ENCODE measurements at regions not wholly inside any gene's neighbourhood (a gene's known extent, or its start where the extent isn't known, plus 50 kb on each side); places are given as distances from the start of the nearest gene placed in this dataset.

DNA sequence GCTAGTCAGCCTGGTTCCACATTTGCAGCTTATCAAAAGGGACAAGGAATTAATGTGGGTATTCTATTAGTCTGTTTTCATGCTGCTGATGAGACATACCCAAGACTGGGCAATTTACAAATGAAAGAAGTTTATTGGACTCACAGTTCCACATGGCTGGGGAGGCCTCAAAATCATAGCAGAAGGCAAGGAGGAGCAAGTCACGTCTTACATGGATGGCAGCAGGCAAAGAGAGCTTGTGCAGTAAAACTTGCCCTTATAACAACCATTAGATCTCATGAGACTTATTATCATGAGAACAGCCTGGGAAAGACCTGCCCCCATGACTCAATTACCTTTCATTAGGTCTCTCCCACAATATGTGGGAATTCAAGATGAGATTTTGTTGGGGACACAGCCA lies 689.1 kb upstream of the MARCKS start:
- TF ChIP-seq REST (IDR thresholded peaks at IDR 0.05; ENCODE audit: insufficient read depth in 1 of 2, low read depth in 2 of 2, low read length in 2 of 2) (no peak), SIN3A (IDR thresholded peaks at IDR 0.05; ENCODE audit: borderline replicate concordance, insufficient read depth, low read length) (no peak), TAF1 (IDR thresholded peaks at IDR 0.05; ENCODE audit: borderline replicate concordance, insufficient read depth, low read length) (no peak), POLR2AphosphoS5 (IDR thresholded peaks at IDR 0.05; ENCODE audit: low read depth, low read length) (no peak), FOXP2 (optimal IDR thresholded peaks at IDR 0.05; ENCODE audit: borderline replicate concordance, extremely low read depth, extremely low read length, insufficient read depth) (no peak)

GRCh38 chr6:113169484-113169883 lies 687.7 kb upstream of the MARCKS start:
- TF ChIP-seq REST (IDR thresholded peaks at IDR 0.05; ENCODE audit: insufficient read depth in 1 of 2, low read depth in 2 of 2, low read length in 2 of 2) (no peak), FOXP2 (optimal IDR thresholded peaks at IDR 0.05; ENCODE audit: borderline replicate concordance, extremely low read depth, extremely low read length, insufficient read depth) (no peak), POLR2AphosphoS5 (IDR thresholded peaks at IDR 0.05; ENCODE audit: low read depth, low read length) (no peak), SIN3A (IDR thresholded peaks at IDR 0.05; ENCODE audit: borderline replicate concordance, insufficient read depth, low read length) (no peak), TAF1 (IDR thresholded peaks at IDR 0.05; ENCODE audit: borderline replicate concordance, insufficient read depth, low read length) (no peak)

- TF ChIP-seq SIN3A (IDR thresholded peaks at IDR 0.05; ENCODE audit: borderline replicate concordance, insufficient read depth, low read length) (no peak), FOXP2 (optimal IDR thresholded peaks at IDR 0.05; ENCODE audit: borderline replicate concordance, extremely low read depth, extremely low read length, insufficient read depth) (no peak), TAF1 (IDR thresholded peaks at IDR 0.05; ENCODE audit: borderline replicate concordance, insufficient read depth, low read length) (no peak), POLR2AphosphoS5 (IDR thresholded peaks at IDR 0.05; ENCODE audit: low read depth, low read length) (no peak), REST (IDR thresholded peaks at IDR 0.05; ENCODE audit: insufficient read depth in 1 of 2, low read depth in 2 of 2, low read length in 2 of 2) (no peak)
Observed at GRCh38 chr6:113170454-113170853, 686.7 kb upstream of the MARCKS start.

- TF ChIP-seq POLR2AphosphoS5 (IDR thresholded peaks at IDR 0.05; ENCODE audit: low read depth, low read length), result no peak
- TF ChIP-seq REST (IDR thresholded peaks at IDR 0.05; ENCODE audit: insufficient read depth in 1 of 2, low read depth in 2 of 2, low read length in 2 of 2), result no peak
- TF ChIP-seq SIN3A (IDR thresholded peaks at IDR 0.05; ENCODE audit: borderline replicate concordance, insufficient read depth, low read length), result no peak
- TF ChIP-seq FOXP2 (optimal IDR thresholded peaks at IDR 0.05; ENCODE audit: borderline replicate concordance, extremely low read depth, extremely low read length, insufficient read depth), result no peak
- TF ChIP-seq TAF1 (IDR thresholded peaks at IDR 0.05; ENCODE audit: borderline replicate concordance, insufficient read depth, low read length), result no peak
Observed at GRCh38 chr6:113171882-113172281, 685.3 kb upstream of the MARCKS start.

DNA sequence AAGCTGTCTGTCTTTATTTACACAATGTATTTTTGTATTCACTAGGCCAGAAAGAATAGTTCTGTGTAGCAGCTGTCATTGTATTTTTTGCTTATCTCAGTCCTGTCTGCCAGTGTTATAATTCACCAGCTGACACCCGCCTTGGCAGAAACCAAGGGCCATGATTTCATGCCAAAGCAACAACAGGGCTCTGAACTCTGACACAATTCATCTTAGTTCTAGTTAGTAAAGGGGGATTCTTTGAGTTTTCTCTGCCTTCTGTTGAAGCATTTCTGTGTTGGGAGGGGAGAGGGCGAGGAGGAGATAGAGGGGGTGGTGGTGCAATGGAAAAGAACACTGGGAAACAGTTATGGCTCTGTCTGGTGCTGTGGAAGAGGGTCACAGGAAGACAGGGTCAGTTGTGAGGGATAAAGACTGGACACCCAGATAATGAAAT lies 684.6 kb upstream of the MARCKS start:
- no peak for TF ChIP-seq FOXP2 (optimal IDR thresholded peaks at IDR 0.05; ENCODE audit: borderline replicate concordance, extremely low read depth, extremely low read length, insufficient read depth)
- TF ChIP-seq REST (IDR thresholded peaks at IDR 0.05; ENCODE audit: insufficient read depth in 1 of 2, low read depth in 2 of 2, low read length in 2 of 2), result no peak
- no peak for TF ChIP-seq POLR2AphosphoS5 (IDR thresholded peaks at IDR 0.05; ENCODE audit: low read depth, low read length)
- TF ChIP-seq TAF1 (IDR thresholded peaks at IDR 0.05; ENCODE audit: borderline replicate concordance, insufficient read depth, low read length), result no peak
- TF ChIP-seq SIN3A (IDR thresholded peaks at IDR 0.05; ENCODE audit: borderline replicate concordance, insufficient read depth, low read length), result no peak
